ENCODE measurements at regions not wholly inside any gene's neighbourhood (a gene's known extent, or its start where the extent isn't known, plus 50 kb on each side); places are given as distances from the start of the nearest gene placed in this dataset.

GRCh38 chr18:38330573-38330972 lies 765.0 kb upstream of the CELF4 start:
- no peak for DNase-seq (ENCODE audit: low read depth in 2 of 2)

- DNase-seq (ENCODE audit: low read depth in 2 of 2), result no peak
These were observed 763.5 kb upstream of the CELF4 start for GRCh38 chr18:38329145-38329544.

GRCh38 chr18:38322206-38322605 lies 756.6 kb upstream of the CELF4 start:
- no peak for DNase-seq (ENCODE audit: low read depth in 2 of 2)

- DNase-seq (ENCODE audit: low read depth in 2 of 2), result no peak
These were observed 755.7 kb upstream of the CELF4 start for GRCh38 chr18:38321262-38321661.

- DNase-seq (ENCODE audit: low read depth in 2 of 2), result no peak
These were observed 752.8 kb upstream of the CELF4 start for GRCh38 chr18:38318416-38318815.

- no peak for DNase-seq (ENCODE audit: low read depth in 2 of 2)
These were observed 748.2 kb upstream of the CELF4 start for GRCh38 chr18:38313831-38314230.

- DNase-seq (ENCODE audit: low read depth in 2 of 2), result no peak
These were observed 746.9 kb upstream of the CELF4 start for GRCh38 chr18:38312532-38312931.

GRCh38 chr18:38310936-38311335 lies 745.3 kb upstream of the CELF4 start:
- no peak for DNase-seq (ENCODE audit: low read depth in 2 of 2)

- DNase-seq (ENCODE audit: low read depth in 2 of 2), result no peak
These were observed 742.3 kb upstream of the CELF4 start for GRCh38 chr18:38307914-38308313.

- no peak for DNase-seq (ENCODE audit: low read depth in 2 of 2)
These were observed 740.4 kb upstream of the CELF4 start for GRCh38 chr18:38305961-38306360.

GRCh38 chr18:38301621-38302020 lies 736.0 kb upstream of the CELF4 start:
- DNase-seq (ENCODE audit: low read depth in 2 of 2), result no peak

- no peak for DNase-seq (ENCODE audit: low read depth in 2 of 2)
These were observed 732.3 kb upstream of the CELF4 start for GRCh38 chr18:38297910-38298309.

GRCh38 chr18:38290229-38290628 lies 724.6 kb upstream of the CELF4 start:
- no peak for DNase-seq (ENCODE audit: low read depth in 2 of 2)

GRCh38 chr18:38284972-38285371 lies 719.4 kb upstream of the CELF4 start:
- DNase-seq (ENCODE audit: low read depth in 2 of 2), result no peak

- no peak for DNase-seq (ENCODE audit: low read depth in 2 of 2)
These were observed 697.5 kb upstream of the CELF4 start for GRCh38 chr18:38263066-38263465.

- DNase-seq (ENCODE audit: low read depth in 2 of 2), result no peak
These were observed 697.1 kb upstream of the CELF4 start for GRCh38 chr18:38262661-38263060.

- no peak for DNase-seq (ENCODE audit: low read depth in 2 of 2)
These were observed 692.1 kb upstream of the CELF4 start for GRCh38 chr18:38257661-38258060.

GRCh38 chr18:38256366-38256765 lies 690.8 kb upstream of the CELF4 start:
- DNase-seq (ENCODE audit: low read depth in 2 of 2), result no peak

- no peak for DNase-seq (ENCODE audit: low read depth in 2 of 2)
These were observed 685.4 kb upstream of the CELF4 start for GRCh38 chr18:38250971-38251370.

GRCh38 chr18:38244480-38244879 lies 678.9 kb upstream of the CELF4 start:
- DNase-seq (ENCODE audit: low read depth in 2 of 2), result no peak

- no peak for DNase-seq (ENCODE audit: low read depth in 2 of 2)
These were observed 677.7 kb upstream of the CELF4 start for GRCh38 chr18:38243291-38243690.

- DNase-seq (ENCODE audit: low read depth in 2 of 2), result no peak
These were observed 676.1 kb upstream of the CELF4 start for GRCh38 chr18:38241736-38242135.

- DNase-seq (ENCODE audit: low read depth in 2 of 2), result no peak
These were observed 675.6 kb upstream of the CELF4 start for GRCh38 chr18:38241216-38241615.

- no peak for DNase-seq (ENCODE audit: low read depth in 2 of 2)
These were observed 674.0 kb upstream of the CELF4 start for GRCh38 chr18:38239606-38240005.

GRCh38 chr18:38237796-38238195 lies 672.2 kb upstream of the CELF4 start:
- DNase-seq (ENCODE audit: low read depth in 2 of 2), result no peak

Measured in stimulated activated CD4-positive, alpha-beta T cell treated with anti-CD3 and anti-CD28 coated beads, Interleukin-1b, Interleukin-23, amount 100 ng/mL, for 4 hours (primary cell).